GM21619 (cell line): ENCODE measurements at regions not wholly inside any gene's neighbourhood (a gene's known extent, or its start where the extent isn't known, plus 50 kb on each side); places are given as distances from the start of the nearest gene placed in this dataset.
"Not testable (repeated sequence)": the region's sequence is repeated elsewhere in the genome, so short reads cannot be mapped to it uniquely, and the experiment has no call there.

ENCODE experiments used
- ATAC-seq: cut with Tn5 transposase; IDR thresholded peaks from one replicate; pipeline ENCODE4 v1.9.1; 2021; ENCODE audit not compliant: unreplicated experiment

- ATAC-seq: no peak
Observed at GRCh38 chrX:125089761-125090445, 229.8 kb upstream of the TEX13C start.

GRCh38 chrX:125093852-125094251 is 225.8 kb upstream of the TEX13C start:
- ATAC-seq: no peak

GRCh38 chrX:125094901-125095300 is 224.8 kb upstream of the TEX13C start:
- ATAC-seq: no peak

GRCh38 chrX:125096469-125096868 is 223.2 kb upstream of the TEX13C start:
- ATAC-seq: no peak

- ATAC-seq: no peak
Observed at GRCh38 chrX:125096870-125097269, 222.8 kb upstream of the TEX13C start.

- ATAC-seq: no peak
Observed at GRCh38 chrX:125101971-125102755, 217.5 kb upstream of the TEX13C start.

- no peak for ATAC-seq
Observed at GRCh38 chrX:125103693-125104092, 216.0 kb upstream of the TEX13C start.

- ATAC-seq: no peak
Observed at GRCh38 chrX:125108921-125109320, 210.8 kb upstream of the TEX13C start.

GRCh38 chrX:125131164-125131563 is 188.5 kb upstream of the TEX13C start:
- no peak for ATAC-seq

GRCh38 chrX:125132274-125132673 is 187.4 kb upstream of the TEX13C start:
- no peak for ATAC-seq

- no peak for ATAC-seq
Observed at GRCh38 chrX:125137521-125137920, 182.2 kb upstream of the TEX13C start.

- ATAC-seq: no peak
Observed at GRCh38 chrX:125150231-125150630, 169.4 kb upstream of the TEX13C start.

- no peak for ATAC-seq
Observed at GRCh38 chrX:125151146-125151545, 168.5 kb upstream of the TEX13C start.

GRCh38 chrX:125152011-125152410 is 167.7 kb upstream of the TEX13C start:
- no peak for ATAC-seq

- no peak for ATAC-seq
Observed at GRCh38 chrX:125153621-125154020, 166.1 kb upstream of the TEX13C start.

GRCh38 chrX:125154288-125155257 is 165.1 kb upstream of the TEX13C start:
- ATAC-seq: not testable (repeated sequence)

GRCh38 chrX:125155296-125156033 is 164.2 kb upstream of the TEX13C start:
- not testable (repeated sequence) for ATAC-seq

- ATAC-seq: no peak
Observed at GRCh38 chrX:125170459-125170858, 149.2 kb upstream of the TEX13C start.

- no peak for ATAC-seq
Observed at GRCh38 chrX:125172531-125172930, 147.1 kb upstream of the TEX13C start.

- ATAC-seq: no peak
Observed at GRCh38 chrX:125175991-125176584, 143.6 kb upstream of the TEX13C start.
